ENCODE measurements at regions not wholly inside any gene's neighbourhood (a gene's known extent, or its start where the extent isn't known, plus 50 kb on each side); places are given as distances from the start of the nearest gene placed in this dataset.

GRCh38 chr1:204736836-204737235, 51.3 kb upstream of the LRRN2 start:
- Histone ChIP-seq H3K36me3 (no peaks in the 10 kb centered on the region), H3K9me3 (peaks cover 0 to 10% of the 10 kb centered on the region in 2 donors), H3K27me3 (no peaks in the 10 kb centered on the region), H3K27ac (no peak overlapping the region), H3K4me3 (no peak overlapping the region), H3K4me1 (no peaks in the 10 kb centered on the region)
- intact Hi-C loops (cut with DNase I; ENCODE audit: low total_unique reads) = no loop called here
- TF ChIP-seq POLR2A (IDR thresholded peaks at IDR 0.05) = no peak
- no peak for TF ChIP-seq CTCF (IDR thresholded peaks at IDR 0.05)
- no peak for DNase-seq

GRCh38 chr1:204738506-204738905, 53.0 kb upstream of the LRRN2 start:
- intact Hi-C loops (cut with DNase I; ENCODE audit: low total_unique reads) = no loop called here
- Histone ChIP-seq H3K27ac (no peak overlapping the region), H3K4me3 (no peak overlapping the region), H3K9me3 (peaks cover 0 to 10% of the 10 kb centered on the region in 2 donors), H3K4me1 (no peaks in the 10 kb centered on the region), H3K36me3 (no peaks in the 10 kb centered on the region), H3K27me3 (no peaks in the 10 kb centered on the region)
- DNase-seq = no peak
- TF ChIP-seq CTCF (IDR thresholded peaks at IDR 0.05) = no peak
- no peak for TF ChIP-seq POLR2A (IDR thresholded peaks at IDR 0.05)

GRCh38 chr1:204740354-204740753, 54.8 kb upstream of the LRRN2 start:
- H3K27ac ChIP-seq = no peak overlapping the region

GRCh38 chr1:204741440-204741839, 55.9 kb upstream of the LRRN2 start:
- no peaks in the 10 kb centered on the region for H3K4me1 ChIP-seq
- intact Hi-C loops (cut with DNase I; ENCODE audit: low total_unique reads) = no loop called here
- H3K36me3 ChIP-seq = no peaks in the 10 kb centered on the region
- DNase-seq = no peak
- peaks cover 0 to 10% of the 10 kb centered on the region in 2 donors for H3K9me3 ChIP-seq
- H3K27ac ChIP-seq = no peak overlapping the region
- no peaks in the 10 kb centered on the region for H3K27me3 ChIP-seq
- no peak overlapping the region for H3K4me3 ChIP-seq
- TF ChIP-seq POLR2A (IDR thresholded peaks at IDR 0.05) (no peak), CTCF (IDR thresholded peaks at IDR 0.05) (no peak)

More at GRCh38 chr1:204740354-204740753, 54.8 kb upstream of the LRRN2 start:
- Histone ChIP-seq H3K9me3 (peaks cover 0 to 10% of the 10 kb centered on the region in 2 donors), H3K4me3 (no peak overlapping the region), H3K36me3 (no peaks in the 10 kb centered on the region), H3K4me1 (no peaks in the 10 kb centered on the region), H3K27me3 (no peaks in the 10 kb centered on the region)
- intact Hi-C loops (cut with DNase I; ENCODE audit: low total_unique reads) = no loop called here
- DNase-seq = no peak
- no peak for TF ChIP-seq CTCF (IDR thresholded peaks at IDR 0.05)
- no peak for TF ChIP-seq POLR2A (IDR thresholded peaks at IDR 0.05)

- Histone ChIP-seq H3K27me3 (no peaks in the 10 kb centered on the region), H3K9me3 (peaks cover 0 to 10% of the 10 kb centered on the region in 2 donors), H3K4me1 (no peaks in the 10 kb centered on the region), H3K4me3 (no peak overlapping the region), H3K36me3 (no peaks in the 10 kb centered on the region), H3K27ac (no peak overlapping the region)
- intact Hi-C loops (cut with DNase I; ENCODE audit: low total_unique reads) = no loop called here
- no peak for DNase-seq
- TF ChIP-seq CTCF (IDR thresholded peaks at IDR 0.05) (no peak), POLR2A (IDR thresholded peaks at IDR 0.05) (no peak)
These were observed 57.2 kb upstream of the LRRN2 start for GRCh38 chr1:204742676-204743251.

Data from uterus (tissue), 3 donors.